SH-SY5Y (cell line): ENCODE measurements at regions not wholly inside any gene's neighbourhood (a gene's known extent, or its start where the extent isn't known, plus 50 kb on each side); places are given as distances from the start of the nearest gene placed in this dataset.

Experiments
- GATA2 ChIP-seq: IDR thresholded peaks from 2 replicates; pipeline ENCODE4 v1.6.1; 2011; ENCODE audit warnings: mild to moderate bottlenecking, low read depth, low read length
- GATA3 ChIP-seq: IDR thresholded peaks from 2 replicates; pipeline ENCODE4 v1.6.1; 2011; ENCODE audit warnings: low read depth, mild to moderate bottlenecking, low read length, moderate library complexity

DNA sequence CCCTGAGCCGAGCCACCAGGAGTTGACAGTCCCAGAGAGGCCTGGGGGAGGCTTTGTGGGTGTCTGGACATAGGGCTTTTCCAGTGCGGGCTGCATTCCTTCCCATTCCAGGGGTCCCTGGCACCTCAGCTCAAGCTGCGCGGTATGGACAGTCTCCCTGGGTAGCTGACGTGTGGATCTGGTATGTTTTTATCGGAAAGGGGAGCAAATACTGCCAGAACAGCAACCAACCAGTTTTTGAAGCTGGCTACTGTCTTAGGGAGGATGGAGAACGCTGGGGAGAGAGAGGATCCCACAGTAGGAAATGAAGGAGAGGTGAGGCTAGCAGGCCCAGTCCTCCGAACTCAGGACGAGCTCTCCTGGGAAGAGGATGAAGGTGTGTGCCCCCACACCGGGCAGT lies 103.8 kb upstream of the APCDD1 start:
- TF ChIP-seq GATA3: no peak
- no peak for TF ChIP-seq GATA2
